HFF-Myc (cell line): ENCODE measurements at regions not wholly inside any gene's neighbourhood (a gene's known extent, or its start where the extent isn't known, plus 50 kb on each side); places are given as distances from the start of the nearest gene placed in this dataset.

ENCODE experiments used
- DNase-seq: peaks from one replicate; pipeline ENCODE4 v3.0.0-alpha.2; 2011; ENCODE audit warnings: low read depth; ENCODE audit errors: extremely low read depth
- H3K4me3 ChIP-seq: replicated peaks from 2 replicates; pipeline ENCODE4 v1.5.1; 2011; ENCODE audit warnings: low read depth, mild to moderate bottlenecking, control low read depth, low read length
- TF ChIP-seq, protein P1 (sequence below): IDR thresholded peaks from 2 replicates; pipeline ENCODE4 v1.5.1; 2012; ENCODE audit warnings: mild to moderate bottlenecking, low read depth, low read length, control low read depth; ENCODE audit errors: missing control alignments

DNA sequence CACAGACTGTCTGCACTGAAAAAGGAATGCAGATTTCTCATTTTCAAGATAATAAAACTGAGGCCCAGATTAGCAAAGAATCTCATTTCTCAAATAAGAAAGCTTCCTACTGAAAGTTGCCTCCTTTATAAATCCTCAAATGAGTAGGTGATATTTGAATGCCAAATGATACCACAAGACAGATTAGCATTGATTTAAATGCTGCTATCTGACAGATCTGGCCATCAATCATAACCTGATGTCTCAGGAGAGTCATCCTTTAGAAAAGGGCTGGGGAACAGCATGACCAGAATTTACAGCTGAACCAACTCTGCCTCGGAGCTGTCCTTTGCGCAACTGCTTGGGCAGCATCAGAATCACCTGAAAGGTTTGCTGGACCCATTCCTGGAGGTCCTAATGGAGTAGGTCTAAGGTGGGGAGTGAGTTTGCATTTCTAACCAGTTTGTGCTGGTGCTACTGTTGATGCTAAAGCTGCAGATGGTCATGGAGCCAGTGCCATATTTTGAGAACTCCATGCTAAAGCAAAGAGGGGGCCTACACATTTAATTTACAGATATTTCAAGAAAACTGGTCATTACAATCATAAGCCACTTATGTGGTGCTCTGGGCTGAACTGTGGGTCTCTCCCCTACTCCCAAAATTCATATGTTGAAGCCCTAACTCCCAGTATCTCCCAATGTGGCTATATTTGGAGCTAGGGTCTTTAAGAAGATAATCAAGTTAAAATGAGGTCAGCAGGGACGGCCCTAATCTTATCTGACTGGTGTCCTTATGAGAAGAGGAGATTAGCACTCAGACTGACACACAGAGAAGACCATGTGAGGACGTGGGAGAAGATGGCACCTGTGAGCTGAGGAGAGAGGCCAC, 295.5 kb upstream of the JARID2 start:
- TF ChIP-seq, protein P1, sequence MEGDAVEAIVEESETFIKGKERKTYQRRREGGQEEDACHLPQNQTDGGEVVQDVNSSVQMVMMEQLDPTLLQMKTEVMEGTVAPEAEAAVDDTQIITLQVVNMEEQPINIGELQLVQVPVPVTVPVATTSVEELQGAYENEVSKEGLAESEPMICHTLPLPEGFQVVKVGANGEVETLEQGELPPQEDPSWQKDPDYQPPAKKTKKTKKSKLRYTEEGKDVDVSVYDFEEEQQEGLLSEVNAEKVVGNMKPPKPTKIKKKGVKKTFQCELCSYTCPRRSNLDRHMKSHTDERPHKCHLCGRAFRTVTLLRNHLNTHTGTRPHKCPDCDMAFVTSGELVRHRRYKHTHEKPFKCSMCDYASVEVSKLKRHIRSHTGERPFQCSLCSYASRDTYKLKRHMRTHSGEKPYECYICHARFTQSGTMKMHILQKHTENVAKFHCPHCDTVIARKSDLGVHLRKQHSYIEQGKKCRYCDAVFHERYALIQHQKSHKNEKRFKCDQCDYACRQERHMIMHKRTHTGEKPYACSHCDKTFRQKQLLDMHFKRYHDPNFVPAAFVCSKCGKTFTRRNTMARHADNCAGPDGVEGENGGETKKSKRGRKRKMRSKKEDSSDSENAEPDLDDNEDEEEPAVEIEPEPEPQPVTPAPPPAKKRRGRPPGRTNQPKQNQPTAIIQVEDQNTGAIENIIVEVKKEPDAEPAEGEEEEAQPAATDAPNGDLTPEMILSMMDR: no peak
- no peak for DNase-seq
- no peak overlapping the region for H3K4me3 ChIP-seq

DNA sequence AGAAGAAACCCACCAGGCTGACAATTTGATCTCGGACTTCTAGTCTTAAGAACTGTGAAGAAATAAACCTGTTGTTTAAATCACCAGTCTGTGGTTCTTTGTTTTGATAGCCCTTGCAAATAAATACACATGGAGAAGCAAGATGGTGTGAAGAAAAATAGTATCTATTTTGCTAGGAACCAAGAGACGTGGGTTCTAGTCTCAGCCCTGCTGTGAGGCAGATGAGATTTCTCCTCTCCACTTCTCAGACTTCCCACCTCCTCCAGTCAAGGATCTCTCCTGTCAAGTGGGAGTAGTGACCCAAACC, 294.9 kb upstream of the JARID2 start:
- no peak overlapping the region for H3K4me3 ChIP-seq
- TF ChIP-seq, protein P1: no peak
- DNase-seq: no peak

DNA sequence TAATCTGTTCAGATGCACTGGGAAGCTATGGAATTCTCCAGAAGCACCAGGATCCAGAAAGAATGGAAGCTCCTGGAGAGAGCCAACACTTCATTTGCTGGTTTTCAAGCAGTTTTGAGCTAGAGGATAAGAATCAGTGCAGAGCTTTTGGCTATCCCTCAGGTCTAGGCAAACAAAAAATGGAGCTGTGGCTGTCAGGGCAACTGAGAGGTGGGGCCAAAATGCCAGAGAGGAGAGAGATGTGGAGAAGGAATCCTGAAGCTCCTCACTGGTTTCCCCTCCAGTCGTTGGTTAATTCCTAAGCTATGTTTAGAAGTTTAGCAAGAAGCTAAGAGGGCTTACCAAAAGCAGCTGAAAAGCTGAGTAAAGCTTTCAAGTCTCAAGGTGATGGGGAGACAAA, 294.2 kb upstream of the JARID2 start:
- no peak overlapping the region for H3K4me3 ChIP-seq
- TF ChIP-seq, protein P1: no peak
- no peak for DNase-seq

DNA sequence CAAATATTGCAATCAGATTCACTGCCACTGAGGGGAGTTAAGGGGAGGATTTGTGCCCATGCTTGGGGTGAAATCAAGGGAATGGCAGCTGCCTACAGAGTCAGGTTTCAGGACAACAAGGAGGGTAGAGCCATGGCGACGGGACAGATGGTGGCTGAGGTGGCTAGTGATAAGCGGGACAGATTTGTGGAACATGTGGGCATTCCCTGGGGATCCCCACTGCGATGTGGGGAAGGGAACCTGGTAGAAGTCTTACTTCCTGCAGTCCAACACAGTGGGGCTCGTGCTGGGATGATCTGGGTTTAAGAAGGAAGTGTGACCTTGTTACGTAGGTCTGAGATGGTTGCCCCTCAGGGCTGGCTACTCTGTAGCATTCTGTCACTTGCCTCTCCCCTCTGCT, 292.0 kb upstream of the JARID2 start:
- no peak overlapping the region for H3K4me3 ChIP-seq
- no peak for DNase-seq
- TF ChIP-seq, protein P1: no peak

DNA sequence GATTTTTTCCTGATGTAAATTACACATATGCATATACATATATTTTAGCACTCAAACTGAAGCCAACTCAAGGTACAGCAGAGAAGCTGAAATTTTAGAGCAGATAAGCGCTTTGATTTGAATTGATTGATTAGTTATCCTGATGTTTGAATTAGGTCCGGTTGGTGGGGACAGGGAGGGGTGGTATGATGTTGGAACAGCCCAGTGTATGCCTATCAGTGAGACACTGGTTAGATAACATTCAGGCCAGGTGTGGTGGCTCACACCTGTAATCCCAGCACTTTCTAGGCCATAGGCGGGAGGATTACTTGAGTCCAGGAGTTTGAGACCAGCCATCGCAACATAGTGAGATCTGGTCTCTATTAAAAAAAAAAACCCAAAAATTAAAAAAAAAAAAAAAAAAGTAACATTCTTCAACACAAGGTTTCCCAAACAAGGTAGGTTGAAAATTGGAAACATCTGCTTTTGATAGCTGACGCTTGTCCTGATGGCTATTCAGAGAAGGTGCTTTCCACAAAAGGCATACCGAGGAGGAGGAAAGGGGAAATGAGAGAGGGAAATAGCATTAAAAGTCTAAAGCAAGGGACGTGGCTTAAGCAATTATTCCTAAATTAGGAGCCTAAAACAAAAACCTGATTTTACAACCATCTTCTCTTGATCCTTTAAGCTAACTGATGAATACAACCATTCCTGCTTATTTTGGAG, 288.4 kb upstream of the JARID2 start:
- TF ChIP-seq, protein P1: no peak
- H3K4me3 ChIP-seq: no peak overlapping the region
- no peak for DNase-seq

DNA sequence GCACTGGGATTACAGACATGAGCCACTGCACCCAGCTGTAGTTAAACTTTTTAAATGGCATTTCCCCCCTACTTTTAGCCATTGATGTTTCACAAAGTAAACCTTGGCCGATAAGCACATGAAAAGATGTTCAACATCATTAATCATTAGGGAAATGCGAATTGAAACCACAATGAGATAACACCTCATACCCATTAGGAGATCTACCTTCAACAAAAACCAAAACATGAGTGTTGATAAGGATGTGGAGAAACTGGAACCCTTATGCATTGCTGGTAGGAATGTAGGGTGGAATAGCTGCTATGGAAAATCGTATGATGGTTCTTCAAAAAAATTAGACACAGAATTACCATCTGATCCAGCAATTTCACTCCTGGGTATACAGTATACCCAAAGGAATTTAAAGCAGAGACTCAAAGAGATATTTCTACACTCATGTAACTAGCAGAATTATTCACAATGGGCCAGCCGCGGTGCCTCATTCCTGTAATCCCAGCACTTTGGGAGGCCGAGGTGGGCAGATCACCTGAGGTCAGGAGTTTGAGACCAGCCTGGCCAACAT, 286.5 kb upstream of the JARID2 start:
- DNase-seq: no peak
- H3K4me3 ChIP-seq: no peak overlapping the region
- TF ChIP-seq, protein P1: no peak
